ENCODE measurements at regions not wholly inside any gene's neighbourhood (a gene's known extent, or its start where the extent isn't known, plus 50 kb on each side); places are given as distances from the start of the nearest gene placed in this dataset.
"Not testable (repeated sequence)": the region's sequence is repeated elsewhere in the genome, so short reads cannot be mapped to it uniquely, and the experiment has no call there.

GRCh38 chr1:5734996-5735395 lies 257.2 kb downstream of the NPHP4 start:
- in situ Hi-C loops (cut with MboI; ENCODE audit: low sequenced_read_pairs), result no loop called here

- in situ Hi-C loops (cut with MboI; ENCODE audit: low sequenced_read_pairs), result no loop called here
Observed at GRCh38 chr1:5734414-5734813, 257.8 kb downstream of the NPHP4 start.

GRCh38 chr1:5733596-5733995 lies 258.6 kb downstream of the NPHP4 start:
- in situ Hi-C loops (cut with MboI; ENCODE audit: low sequenced_read_pairs), result no loop called here

GRCh38 chr1:5731110-5731423 lies 261.2 kb downstream of the NPHP4 start:
- in situ Hi-C loops (cut with MboI; ENCODE audit: low sequenced_read_pairs), result no loop called here

GRCh38 chr1:5730272-5731109 lies 261.7 kb downstream of the NPHP4 start:
- in situ Hi-C loops (cut with MboI; ENCODE audit: low sequenced_read_pairs), result no loop called here

GRCh38 chr1:5729636-5730145 lies 262.5 kb downstream of the NPHP4 start:
- in situ Hi-C loops (cut with MboI; ENCODE audit: low sequenced_read_pairs), result no loop called here

GRCh38 chr1:5728663-5729355 lies 263.4 kb downstream of the NPHP4 start:
- in situ Hi-C loops (cut with MboI; ENCODE audit: low sequenced_read_pairs), result no loop called here

GRCh38 chr1:5727871-5728643 lies 264.2 kb downstream of the NPHP4 start:
- in situ Hi-C loops (cut with MboI; ENCODE audit: low sequenced_read_pairs), result no loop called here

GRCh38 chr1:5727191-5727590 lies 265.0 kb downstream of the NPHP4 start:
- in situ Hi-C loops (cut with MboI; ENCODE audit: low sequenced_read_pairs), result no loop called here

GRCh38 chr1:5726586-5727184 lies 265.5 kb downstream of the NPHP4 start:
- in situ Hi-C loops (cut with MboI; ENCODE audit: low sequenced_read_pairs), result not testable (repeated sequence)

- in situ Hi-C loops (cut with MboI; ENCODE audit: low sequenced_read_pairs), result no loop called here
Observed at GRCh38 chr1:5725855-5726585, 266.2 kb downstream of the NPHP4 start.

GRCh38 chr1:5725406-5725805 lies 266.8 kb downstream of the NPHP4 start:
- in situ Hi-C loops (cut with MboI; ENCODE audit: low sequenced_read_pairs), result no loop called here

GRCh38 chr1:5724847-5725246 lies 267.4 kb downstream of the NPHP4 start:
- in situ Hi-C loops (cut with MboI; ENCODE audit: low sequenced_read_pairs), result no loop called here

- in situ Hi-C loops (cut with MboI; ENCODE audit: low sequenced_read_pairs), result no loop called here
Observed at GRCh38 chr1:5722635-5723164, 269.5 kb downstream of the NPHP4 start.

GRCh38 chr1:5721634-5722215 lies 270.5 kb downstream of the NPHP4 start:
- in situ Hi-C loops (cut with MboI; ENCODE audit: low sequenced_read_pairs), result no loop called here

GRCh38 chr1:5720936-5721335 lies 271.3 kb downstream of the NPHP4 start:
- in situ Hi-C loops (cut with MboI; ENCODE audit: low sequenced_read_pairs), result no loop called here

GRCh38 chr1:5720484-5720883 lies 271.7 kb downstream of the NPHP4 start:
- in situ Hi-C loops (cut with MboI; ENCODE audit: low sequenced_read_pairs), result no loop called here

GRCh38 chr1:5720045-5720444 lies 272.2 kb downstream of the NPHP4 start:
- in situ Hi-C loops (cut with MboI; ENCODE audit: low sequenced_read_pairs), result no loop called here

GRCh38 chr1:5718831-5719632 lies 273.2 kb downstream of the NPHP4 start:
- in situ Hi-C loops (cut with MboI; ENCODE audit: low sequenced_read_pairs), result no loop called here
